Brain microvascular endothelial cell (primary cell): ENCODE measurements at regions not wholly inside any gene's neighbourhood (a gene's known extent, or its start where the extent isn't known, plus 50 kb on each side); places are given as distances from the start of the nearest gene placed in this dataset.

ENCODE experiments used
- DNase-seq: peaks from one replicate; pipeline ENCODE4 v3.0.0-alpha.2; 2020
- H3K27ac ChIP-seq: fragments of 250-450 bp; sonication (Bioruptor Pico); 2 replicates; pipeline ENCODE4 v1.5.1; 2020; ENCODE audit warnings: mild to moderate bottlenecking, moderate library complexity
- H3K27me3 ChIP-seq: fragments of 250-450 bp; sonication (Bioruptor Pico); replicated peaks from 2 replicates; pipeline ENCODE4 v1.5.1; 2020; ENCODE audit warnings: mild to moderate bottlenecking
- H3K36me3 ChIP-seq: fragments of 250-450 bp; sonication (Bioruptor Pico); replicated peaks from 2 replicates; pipeline ENCODE4 v1.5.1; 2020; ENCODE audit warnings: mild to moderate bottlenecking
- H3K4me3 ChIP-seq: 2 replicates; pipeline ENCODE4 v1.5.1; 2011; ENCODE audit warnings: low read depth, mild to moderate bottlenecking, control low read depth, low read length, moderate library complexity
- CTCF ChIP-seq: IDR thresholded peaks from 2 replicates; pipeline ENCODE4 v1.5.1; 2011; ENCODE audit warnings: low read depth, mild to moderate bottlenecking, moderate library complexity, low read length, control low read depth, inconsistent platforms; ENCODE audit errors: missing control alignments
- in situ Hi-C: cut with HindIII; loops from 2 replicates; pipeline ENCODE4 v1.10.0; 2017; ENCODE audit warnings: low sequenced_read_pairs, low pct_ligation_motif_present

- Histone ChIP-seq H3K27me3 (no peaks in the 10 kb centered on the region), H3K36me3 (no peaks in the 10 kb centered on the region), H3K4me3 (no peak overlapping the region), H3K27ac (no peak overlapping the region)
- TF ChIP-seq CTCF: no peak
- in situ Hi-C loops: no loop called here
- no peak for DNase-seq
Measured at GRCh38 chrX:20712811-20713210, 446.1 kb upstream of the RPS6KA3 start.

- TF ChIP-seq CTCF: no peak
- Histone ChIP-seq H3K27ac (no peak overlapping the region), H3K36me3 (no peaks in the 10 kb centered on the region), H3K4me3 (no peak overlapping the region), H3K27me3 (no peaks in the 10 kb centered on the region)
- in situ Hi-C loops: no loop called here
- DNase-seq: no peak
Measured at GRCh38 chrX:20711366-20711765, 444.7 kb upstream of the RPS6KA3 start.

GRCh38 chrX:20693078-20693477 lies 426.4 kb upstream of the RPS6KA3 start:
- in situ Hi-C loops: no loop called here
- TF ChIP-seq CTCF: no peak
- no peak for DNase-seq

GRCh38 chrX:20686256-20686655 lies 419.5 kb upstream of the RPS6KA3 start:
- no peak for DNase-seq
- H3K36me3 ChIP-seq: no peaks in the 10 kb centered on the region
- no peak overlapping the region for H3K27ac ChIP-seq
- in situ Hi-C loops: no loop called here
- no peak overlapping the region for H3K4me3 ChIP-seq
- H3K27me3 ChIP-seq: no peaks in the 10 kb centered on the region
- no peak for TF ChIP-seq CTCF

More at GRCh38 chrX:20693078-20693477, 426.4 kb upstream of the RPS6KA3 start:
- Histone ChIP-seq H3K4me3 (no peak overlapping the region), H3K36me3 (no peaks in the 10 kb centered on the region), H3K27me3 (no peaks in the 10 kb centered on the region), H3K27ac (no peak overlapping the region)

- Histone ChIP-seq H3K27me3 (no peaks in the 10 kb centered on the region), H3K27ac (no peak overlapping the region), H3K36me3 (no peaks in the 10 kb centered on the region), H3K4me3 (no peak overlapping the region)
- no peak for TF ChIP-seq CTCF
- in situ Hi-C loops: no loop called here
- DNase-seq: no peak
Measured at GRCh38 chrX:20685652-20686051, 418.9 kb upstream of the RPS6KA3 start.

GRCh38 chrX:20681683-20682082 lies 415.0 kb upstream of the RPS6KA3 start:
- Histone ChIP-seq H3K27ac (no peak overlapping the region), H3K36me3 (no peaks in the 10 kb centered on the region), H3K4me3 (no peak overlapping the region), H3K27me3 (no peaks in the 10 kb centered on the region)
- in situ Hi-C loops: no loop called here
- DNase-seq: no peak
- TF ChIP-seq CTCF: no peak
